Stomach (tissue), 4 donors: ENCODE measurements at regions not wholly inside any gene's neighbourhood (a gene's known extent, or its start where the extent isn't known, plus 50 kb on each side); places are given as distances from the start of the nearest gene placed in this dataset.

Experiments used
- CTCF ChIP-seq, 7 experiments: fragments of 450-650 bp in 4 of 7; fragments of 200-600 bp in 3 of 7; sonication (generic) in 3 of 7; IDR thresholded peaks; one replicate each; pipeline ENCODE4 v1.5.1; 2016 to 2019; ENCODE audit warnings: antibody characterized with exemption in 7 of 7, control low read depth in 2 of 7, mild to moderate bottlenecking in 1 of 7
- POLR2AphosphoS5 ChIP-seq, 3 donors: sonication (generic); formaldehyde crosslinking; IDR thresholded peaks; one replicate each; pipeline ENCODE4 v1.6.1; 2016; ENCODE audit warnings: antibody characterized with exemption in 3 of 3

DNA sequence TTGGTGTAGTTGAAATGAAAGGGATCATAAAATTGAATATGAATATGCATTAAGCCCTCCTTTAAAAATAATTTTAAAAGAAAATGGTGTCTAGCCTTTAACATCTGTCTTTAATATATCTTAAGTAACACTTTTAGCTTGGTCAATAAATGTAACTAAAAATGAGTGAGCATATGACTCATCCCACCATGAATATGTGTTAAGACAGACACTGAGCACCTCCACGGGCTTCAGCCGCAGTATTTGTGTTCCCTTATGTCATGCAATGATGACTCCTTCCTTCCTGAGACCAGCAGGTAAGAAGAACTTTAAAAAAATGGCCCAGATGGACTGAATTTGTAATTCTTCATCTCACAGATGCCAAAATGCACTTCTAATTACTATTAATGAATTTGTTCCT is 563.2 kb downstream of the NR2F1-AS1 start:
- TF ChIP-seq CTCF (IDR thresholded peaks at IDR 0.05) (no peak), POLR2AphosphoS5 (IDR thresholded peaks at IDR 0.05) (no peak)
